ENCODE measurements at regions not wholly inside any gene's neighbourhood (a gene's known extent, or its start where the extent isn't known, plus 50 kb on each side); places are given as distances from the start of the nearest gene placed in this dataset.

DNA sequence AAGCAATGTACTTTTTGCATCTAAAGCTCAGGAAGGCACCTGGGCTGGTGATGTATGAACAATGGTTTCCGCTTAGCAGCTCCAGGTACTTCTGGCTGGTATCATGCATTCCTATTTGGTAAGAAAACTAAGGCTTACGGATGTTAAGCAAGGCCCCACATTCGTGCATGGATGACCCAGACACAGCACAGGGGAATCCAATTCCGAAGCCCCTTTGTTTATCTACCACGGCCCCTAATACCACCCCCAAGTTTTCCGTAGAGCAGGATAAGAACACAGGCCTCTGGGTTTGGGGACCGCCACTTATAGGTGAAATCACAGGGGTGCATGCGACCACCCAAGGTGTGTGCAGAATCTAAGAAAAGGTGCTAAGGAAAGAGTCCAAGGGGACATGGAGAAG lies 192.1 kb upstream of the ID2 start (continued):
- TF ChIP-seq, protein P1, sequence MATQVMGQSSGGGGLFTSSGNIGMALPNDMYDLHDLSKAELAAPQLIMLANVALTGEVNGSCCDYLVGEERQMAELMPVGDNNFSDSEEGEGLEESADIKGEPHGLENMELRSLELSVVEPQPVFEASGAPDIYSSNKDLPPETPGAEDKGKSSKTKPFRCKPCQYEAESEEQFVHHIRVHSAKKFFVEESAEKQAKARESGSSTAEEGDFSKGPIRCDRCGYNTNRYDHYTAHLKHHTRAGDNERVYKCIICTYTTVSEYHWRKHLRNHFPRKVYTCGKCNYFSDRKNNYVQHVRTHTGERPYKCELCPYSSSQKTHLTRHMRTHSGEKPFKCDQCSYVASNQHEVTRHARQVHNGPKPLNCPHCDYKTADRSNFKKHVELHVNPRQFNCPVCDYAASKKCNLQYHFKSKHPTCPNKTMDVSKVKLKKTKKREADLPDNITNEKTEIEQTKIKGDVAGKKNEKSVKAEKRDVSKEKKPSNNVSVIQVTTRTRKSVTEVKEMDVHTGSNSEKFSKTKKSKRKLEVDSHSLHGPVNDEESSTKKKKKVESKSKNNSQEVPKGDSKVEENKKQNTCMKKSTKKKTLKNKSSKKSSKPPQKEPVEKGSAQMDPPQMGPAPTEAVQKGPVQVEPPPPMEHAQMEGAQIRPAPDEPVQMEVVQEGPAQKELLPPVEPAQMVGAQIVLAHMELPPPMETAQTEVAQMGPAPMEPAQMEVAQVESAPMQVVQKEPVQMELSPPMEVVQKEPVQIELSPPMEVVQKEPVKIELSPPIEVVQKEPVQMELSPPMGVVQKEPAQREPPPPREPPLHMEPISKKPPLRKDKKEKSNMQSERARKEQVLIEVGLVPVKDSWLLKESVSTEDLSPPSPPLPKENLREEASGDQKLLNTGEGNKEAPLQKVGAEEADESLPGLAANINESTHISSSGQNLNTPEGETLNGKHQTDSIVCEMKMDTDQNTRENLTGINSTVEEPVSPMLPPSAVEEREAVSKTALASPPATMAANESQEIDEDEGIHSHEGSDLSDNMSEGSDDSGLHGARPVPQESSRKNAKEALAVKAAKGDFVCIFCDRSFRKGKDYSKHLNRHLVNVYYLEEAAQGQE (IDR thresholded peaks at IDR 0.05; ENCODE audit: borderline replicate concordance), result no peak
- TF ChIP-seq, protein P1 (CRISPR knock-in tag; IDR thresholded peaks at IDR 0.05; ENCODE audit: low read depth), result no peak
- TF ChIP-seq KAT8 (IDR thresholded peaks at IDR 0.05; ENCODE audit: low read depth), result no peak

Data from K562 (cell line).